ENCODE measurements at regions not wholly inside any gene's neighbourhood (a gene's known extent, or its start where the extent isn't known, plus 50 kb on each side); places are given as distances from the start of the nearest gene placed in this dataset.

GRCh38 chrX:39427906-39428305, 626.6 kb downstream of the MID1IP1 start:
- TF ChIP-seq IKZF3 (tag by site-specific recombination; IDR thresholded peaks at IDR 0.05) = no peak
- no peak for TF ChIP-seq CTCF (tag by site-specific recombination; IDR thresholded peaks at IDR 0.05)
- TF ChIP-seq ZNF704 (tag by site-specific recombination; IDR thresholded peaks at IDR 0.05) = no peak
- no peak for TF ChIP-seq YY1 (tag by site-specific recombination; IDR thresholded peaks at IDR 0.05)
- no peak for TF ChIP-seq ZBTB11 (tag by site-specific recombination; conservative IDR thresholded peaks at IDR 0.05; ENCODE audit: low read depth)
- TF ChIP-seq ZNF585B (tag by site-specific recombination; IDR thresholded peaks at IDR 0.05) = no peak
- TF ChIP-seq REST (tag by site-specific recombination; IDR thresholded peaks at IDR 0.05) = no peak
- TF ChIP-seq ELK4 (IDR thresholded peaks at IDR 0.05; ENCODE audit: borderline replicate concordance, low read depth, low read length) = no peak
- no peak for TF ChIP-seq ZNF248 (tag by site-specific recombination; IDR thresholded peaks at IDR 0.05)
- TF ChIP-seq ZNF157 (tag by site-specific recombination; IDR thresholded peaks at IDR 0.05) = no peak

Measured in HEK293 (cell line).